ENCODE measurements at regions not wholly inside any gene's neighbourhood (a gene's known extent, or its start where the extent isn't known, plus 50 kb on each side); places are given as distances from the start of the nearest gene placed in this dataset.

GRCh38 chr6:118708744-118709143 lies 57.4 kb upstream of the CEP85L start:
- TF ChIP-seq L3MBTL2 (conservative IDR thresholded peaks at IDR 0.05) (no peak), FOXM1 (IDR thresholded peaks at IDR 0.05; ENCODE audit: borderline replicate concordance) (no peak), HDGF (IDR thresholded peaks at IDR 0.05; ENCODE audit: borderline replicate concordance) (no peak), TARDBP (IDR thresholded peaks at IDR 0.05) (no peak), SP1 (IDR thresholded peaks at IDR 0.05) (no peak), NFRKB (IDR thresholded peaks at IDR 0.05) (no peak), CTBP1 (IDR thresholded peaks at IDR 0.05; ENCODE audit: borderline replicate concordance) (no peak)

Data from HEK293T (cell line).